Skeletal muscle tissue (tissue), 3 donors: ENCODE measurements at regions not wholly inside any gene's neighbourhood (a gene's known extent, or its start where the extent isn't known, plus 50 kb on each side); places are given as distances from the start of the nearest gene placed in this dataset.

Experiments
- H3K27ac ChIP-seq: one replicate; pipeline ENCODE4 v1.7.0; 2013; ENCODE audit warnings: mild to moderate bottlenecking, low read depth, low read length, inconsistent platforms
- H3K27me3 ChIP-seq, 3 donors: one replicate each; pipeline ENCODE4 v1.7.0; 2013; ENCODE audit warnings: low read length in 3 of 3; ENCODE audit not compliant: control insufficient read depth in 3 of 3, insufficient read depth in 3 of 3
- H3K36me3 ChIP-seq, 3 donors: one replicate each; pipeline ENCODE4 v1.7.0; 2013; ENCODE audit warnings: low read length in 3 of 3; ENCODE audit not compliant: control insufficient read depth in 3 of 3, insufficient read depth in 3 of 3
- H3K4me1 ChIP-seq, 3 donors: one replicate each; pipeline ENCODE4 v1.7.0; 2013; ENCODE audit warnings: low read length in 3 of 3, mild to moderate bottlenecking in 3 of 3; ENCODE audit not compliant: control insufficient read depth in 3 of 3, insufficient read depth in 3 of 3
- H3K4me3 ChIP-seq, 3 donors: one replicate each; pipeline ENCODE4 v1.7.0; 2013; ENCODE audit warnings: low read length in 3 of 3
- H3K9ac ChIP-seq, 3 donors: one replicate each; pipeline ENCODE4 v1.7.0; 2013; ENCODE audit warnings: low read length in 3 of 3, mild to moderate bottlenecking in 3 of 3, moderate library complexity in 2 of 3, low read depth in 1 of 3
- H3K9me3 ChIP-seq, 3 donors: one replicate each; pipeline ENCODE4 v1.7.0; 2013; ENCODE audit warnings: low read length in 3 of 3; ENCODE audit not compliant: control insufficient read depth in 3 of 3
- donor health status: Osteomylitis.

DNA sequence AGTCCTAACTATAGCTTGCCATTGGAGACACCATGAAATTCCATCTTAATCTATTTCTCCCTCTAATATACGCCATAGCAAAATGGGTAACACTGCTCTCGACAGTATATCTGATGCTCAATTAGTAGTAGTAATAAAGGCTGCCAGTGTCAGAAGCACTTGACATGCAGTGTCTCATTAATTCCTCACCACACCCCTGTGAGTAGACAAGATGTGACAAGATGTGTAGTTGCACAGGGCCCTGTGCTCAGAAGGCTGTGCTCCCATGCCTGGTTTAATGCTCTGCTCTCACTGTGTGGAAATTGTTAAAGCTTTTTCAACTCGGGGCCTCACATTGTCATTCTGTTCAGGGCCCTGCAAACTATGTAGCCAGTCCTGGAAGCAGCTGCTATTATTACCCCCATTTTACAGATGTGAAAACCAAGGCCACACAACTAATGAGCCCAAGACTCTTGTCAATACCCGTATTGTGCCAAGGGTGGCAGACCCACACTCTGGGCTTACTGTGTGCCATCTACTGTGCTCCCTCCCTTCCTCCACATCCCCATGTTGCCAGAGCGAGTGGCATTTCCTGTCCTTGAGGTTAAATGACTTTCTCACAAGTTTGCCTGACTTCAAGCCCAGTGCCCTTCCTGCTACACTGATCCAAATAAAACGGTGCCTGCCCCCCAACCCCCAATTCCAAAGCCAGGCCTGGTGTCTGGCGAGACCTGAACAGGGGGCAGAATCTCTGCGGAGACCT is 287.3 kb upstream of the CCL2 start:
- H3K9me3 ChIP-seq = no peaks in the 10 kb centered on the region
- no peak overlapping the region for H3K9ac ChIP-seq
- H3K4me3 ChIP-seq = no peak overlapping the region
- H3K4me1 ChIP-seq = no peaks in the 10 kb centered on the region
- H3K27me3 ChIP-seq = peaks cover 0 to 2% (median 2%) of the 10 kb centered on the region in 3 donors
- H3K36me3 ChIP-seq = no peaks in the 10 kb centered on the region
- H3K27ac ChIP-seq = no peak overlapping the region

DNA sequence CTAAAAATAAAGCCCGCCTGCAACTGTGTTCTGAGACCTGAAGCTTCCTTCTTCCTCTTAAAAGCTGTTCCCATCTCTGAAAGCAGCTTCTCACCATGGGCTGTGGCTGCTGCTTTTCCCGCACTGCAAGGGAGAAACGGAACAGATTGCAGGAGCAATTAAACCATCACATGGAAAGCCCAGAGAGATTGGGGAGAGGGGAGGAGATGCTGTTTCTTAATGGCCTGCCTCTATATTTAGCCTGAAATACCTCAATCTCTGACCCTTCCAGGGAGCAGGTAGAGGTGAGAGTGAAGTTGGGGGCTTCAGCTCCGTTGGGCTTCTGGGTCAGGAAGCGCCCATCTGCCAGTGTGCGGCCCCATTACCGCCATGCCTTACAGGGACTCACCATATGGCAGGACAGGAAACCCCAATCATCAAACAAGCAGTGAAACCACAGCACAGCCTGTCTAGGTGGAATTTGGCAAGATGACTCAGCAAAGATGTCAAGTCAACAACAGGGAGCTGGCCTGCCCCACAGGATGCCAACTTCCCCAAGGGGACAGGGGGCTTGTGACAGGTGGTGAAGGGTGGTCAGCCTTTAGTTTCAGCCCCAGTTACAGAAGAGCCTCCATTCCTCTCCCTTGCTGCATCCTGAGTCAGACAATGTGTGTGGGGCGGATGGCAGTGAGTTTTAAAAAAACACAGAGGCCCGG is 286.6 kb upstream of the CCL2 start:
- Histone ChIP-seq H3K36me3 (no peaks in the 10 kb centered on the region), H3K27ac (no peak overlapping the region), H3K9ac (no peak overlapping the region), H3K4me3 (no peak overlapping the region), H3K4me1 (no peaks in the 10 kb centered on the region), H3K27me3 (peaks cover 0 to 2% (median 2%) of the 10 kb centered on the region in 3 donors), H3K9me3 (no peaks in the 10 kb centered on the region)

DNA sequence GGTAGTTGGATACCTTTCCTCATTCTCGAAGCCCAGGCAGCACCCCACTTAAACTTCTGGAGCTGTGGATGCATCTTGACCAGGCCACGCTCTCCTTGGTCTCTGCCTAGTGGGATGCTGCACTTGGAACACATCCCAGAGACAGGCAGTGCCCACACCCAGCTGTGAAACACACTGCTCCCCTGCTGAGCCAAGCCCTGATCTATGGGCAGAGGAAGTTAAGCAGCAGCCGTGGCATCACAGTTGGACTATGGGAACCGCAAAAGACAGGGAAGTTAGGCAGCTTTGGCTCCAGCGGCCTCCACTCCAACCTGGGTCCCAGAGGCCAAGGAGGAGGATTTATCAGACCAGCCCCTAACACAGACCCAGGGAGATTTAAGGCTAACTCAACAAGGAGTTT is 284.8 kb upstream of the CCL2 start:
- H3K4me3 ChIP-seq = no peak overlapping the region
- no peaks in the 10 kb centered on the region for H3K36me3 ChIP-seq
- H3K9ac ChIP-seq = no peak overlapping the region
- no peak overlapping the region for H3K27ac ChIP-seq
- no peaks in the 10 kb centered on the region for H3K9me3 ChIP-seq
- H3K4me1 ChIP-seq = no peaks in the 10 kb centered on the region
- H3K27me3 ChIP-seq = peaks cover 0 to 2% (median 2%) of the 10 kb centered on the region in 3 donors

DNA sequence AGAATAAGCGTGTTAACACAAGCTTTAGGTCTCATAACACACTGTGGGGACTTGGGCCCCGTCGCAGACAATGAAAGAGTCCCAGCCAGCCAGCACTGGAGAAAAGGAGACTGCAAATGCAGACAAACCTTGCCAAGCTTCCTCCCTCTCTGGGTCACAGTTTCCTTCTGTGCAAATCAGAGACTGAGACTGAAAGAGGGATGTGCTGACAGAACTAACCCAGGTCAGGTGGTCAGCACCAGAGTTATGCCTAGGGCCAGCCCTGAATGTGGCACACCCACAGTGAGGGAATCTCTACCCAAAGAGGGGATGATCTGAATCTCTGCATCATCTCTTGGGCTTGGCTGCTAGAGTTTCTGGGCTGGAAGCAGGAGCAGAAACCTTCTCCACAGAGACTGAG is 282.3 kb upstream of the CCL2 start:
- Histone ChIP-seq H3K27me3 (peaks cover 0 to 7% (median 2%) of the 10 kb centered on the region in 3 donors), H3K27ac (no peak overlapping the region), H3K4me1 (peaks cover 0 to 5% (median 0%) of the 10 kb centered on the region in 3 donors), H3K36me3 (no peaks in the 10 kb centered on the region), H3K9me3 (no peaks in the 10 kb centered on the region), H3K4me3 (no peak overlapping the region), H3K9ac (no peak overlapping the region)

DNA sequence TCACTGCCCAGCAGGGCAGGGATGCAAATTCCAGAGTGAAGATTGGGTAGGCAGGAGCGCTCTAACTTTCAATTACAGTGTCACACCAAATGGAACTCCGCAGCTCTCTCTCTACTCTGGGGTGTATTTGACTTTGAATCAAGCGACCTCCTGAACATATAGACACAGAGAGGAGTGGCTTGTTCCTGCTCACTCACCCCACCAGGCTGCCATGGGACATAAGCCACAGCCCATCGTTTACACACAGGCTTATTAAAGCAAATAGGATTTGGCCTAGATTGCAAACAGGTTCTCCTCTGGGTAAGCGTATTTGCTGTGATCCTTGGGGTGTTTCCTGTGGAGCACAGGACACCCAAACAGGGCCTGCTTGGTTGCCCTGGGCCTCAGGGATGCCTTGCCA is 281.6 kb upstream of the CCL2 start:
- peaks cover 0 to 10% (median 0%) of the 10 kb centered on the region in 3 donors for H3K4me1 ChIP-seq
- H3K27ac ChIP-seq = no peak overlapping the region
- H3K27me3 ChIP-seq = peaks cover 0 to 6% (median 2%) of the 10 kb centered on the region in 3 donors
- no peaks in the 10 kb centered on the region for H3K9me3 ChIP-seq
- H3K4me3 ChIP-seq = no peak overlapping the region
- no peaks in the 10 kb centered on the region for H3K36me3 ChIP-seq
- no peak overlapping the region for H3K9ac ChIP-seq

DNA sequence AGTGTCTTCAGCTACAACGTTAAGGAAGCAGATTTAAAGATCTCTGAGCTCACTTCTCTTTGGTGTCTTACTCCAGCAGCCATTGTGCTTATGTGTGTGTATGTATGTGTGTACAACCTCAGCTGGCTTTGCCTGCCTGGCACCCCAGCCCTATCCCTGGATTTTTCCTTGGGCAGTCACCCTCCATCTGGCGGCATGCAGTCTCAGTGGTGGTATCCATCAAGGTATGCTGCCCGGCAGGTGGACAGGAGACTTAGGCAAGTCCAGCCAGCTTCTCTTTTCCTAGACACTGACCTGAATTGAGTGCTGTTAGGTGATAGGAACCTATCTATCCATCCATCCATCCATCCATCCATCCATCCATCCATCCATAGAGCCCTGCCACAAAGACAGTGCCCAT is 280.8 kb upstream of the CCL2 start:
- Histone ChIP-seq H3K4me3 (no peak overlapping the region), H3K4me1 (peaks cover 0 to 11% (median 0%) of the 10 kb centered on the region in 3 donors), H3K27ac (no peak overlapping the region), H3K9ac (no peak overlapping the region), H3K36me3 (no peaks in the 10 kb centered on the region), H3K9me3 (no peaks in the 10 kb centered on the region), H3K27me3 (peaks cover 0 to 4% (median 2%) of the 10 kb centered on the region in 3 donors)

DNA sequence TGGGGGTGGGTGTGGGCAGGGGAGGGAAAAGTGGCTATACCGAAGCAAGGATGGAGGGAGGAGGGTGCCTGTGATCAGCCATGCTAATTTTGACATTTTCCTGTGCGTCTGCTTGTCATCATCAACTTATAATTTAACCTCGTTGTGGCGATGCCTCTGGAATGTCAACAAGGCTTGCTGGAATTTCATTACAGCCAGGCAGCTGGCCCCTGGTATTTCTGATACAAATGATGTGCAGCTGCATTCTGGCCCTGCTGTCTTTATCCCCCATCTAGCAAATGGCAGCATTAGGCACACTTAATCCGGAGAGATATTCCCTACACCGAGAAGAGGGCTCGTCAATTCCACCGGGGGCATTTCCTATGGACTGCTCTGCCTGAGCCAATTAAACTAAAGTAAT is 278.3 kb upstream of the CCL2 start:
- Histone ChIP-seq H3K4me1 (peaks cover 0 to 12% (median 0%) of the 10 kb centered on the region in 3 donors), H3K9ac (no peak overlapping the region), H3K9me3 (no peaks in the 10 kb centered on the region), H3K4me3 (no peak overlapping the region), H3K27ac (no peak overlapping the region), H3K27me3 (peaks cover 0 to 4% (median 0%) of the 10 kb centered on the region in 3 donors), H3K36me3 (no peaks in the 10 kb centered on the region)

DNA sequence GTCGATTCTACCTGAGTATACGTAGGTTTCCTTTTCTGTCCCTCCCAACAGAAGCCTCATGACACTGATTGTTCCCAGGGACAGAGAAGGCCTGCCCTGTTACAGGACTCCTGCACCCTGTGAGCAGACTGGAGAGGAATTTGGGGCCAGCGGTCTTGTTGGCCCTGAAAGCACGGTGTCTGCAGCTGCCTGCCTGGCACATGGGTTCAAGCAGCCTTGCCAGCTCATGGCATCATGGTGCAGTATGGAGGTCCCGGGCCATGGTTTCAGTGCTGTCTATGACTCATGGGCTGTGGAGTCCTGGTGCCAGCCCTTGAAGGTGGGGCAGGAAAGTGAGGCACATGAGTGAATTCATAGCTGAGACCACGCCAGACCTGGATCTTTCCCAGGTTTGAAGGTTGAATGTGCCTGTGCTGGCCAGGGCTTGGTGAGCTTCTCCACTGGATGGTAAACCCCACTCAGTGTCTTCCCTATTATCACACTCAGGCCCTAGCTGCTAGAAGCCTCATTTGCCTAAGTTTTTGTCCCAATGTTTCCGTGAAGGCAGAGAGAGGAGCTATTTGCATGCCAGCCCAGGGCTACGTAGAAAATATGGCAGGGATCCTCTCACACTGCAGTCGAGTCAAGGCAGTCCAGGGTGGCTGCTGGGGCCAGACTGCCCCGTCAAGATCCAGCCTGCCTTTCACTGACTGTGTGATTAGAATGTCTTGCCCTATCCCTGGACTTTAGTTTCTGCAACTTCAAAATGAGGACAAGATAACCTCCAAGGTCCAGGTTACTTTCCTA is 277.2 kb upstream of the CCL2 start:
- Histone ChIP-seq H3K9ac (no peak overlapping the region), H3K27ac (no peak overlapping the region), H3K9me3 (no peaks in the 10 kb centered on the region), H3K36me3 (no peaks in the 10 kb centered on the region), H3K4me1 (peaks cover 0 to 20% (median 0%) of the 10 kb centered on the region in 3 donors), H3K4me3 (no peak overlapping the region), H3K27me3 (peaks cover 0 to 4% (median 0%) of the 10 kb centered on the region in 3 donors)

DNA sequence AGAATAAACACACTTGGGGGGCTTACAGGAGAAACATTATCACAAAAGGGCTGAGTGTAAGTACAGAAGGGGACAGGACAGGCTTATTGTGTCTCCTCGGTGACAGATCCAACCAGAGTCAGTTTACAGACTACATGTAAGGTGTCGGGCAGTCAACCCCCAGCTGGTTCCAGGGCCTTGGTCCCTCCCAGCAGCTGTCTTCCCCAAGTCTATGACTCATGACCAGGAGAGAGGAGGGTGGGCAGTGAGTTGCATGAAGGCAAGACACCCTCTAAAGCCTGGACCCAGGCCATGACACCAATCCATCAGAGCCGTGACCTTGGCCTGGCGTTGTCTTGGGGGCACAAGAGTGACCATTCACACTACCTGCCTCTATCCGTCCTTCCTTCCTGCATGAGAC is 276.2 kb upstream of the CCL2 start:
- Histone ChIP-seq H3K9ac (no peak overlapping the region), H3K9me3 (no peaks in the 10 kb centered on the region), H3K27me3 (peaks cover 0 to 4% (median 0%) of the 10 kb centered on the region in 3 donors), H3K4me1 (peaks cover 0 to 22% (median 0%) of the 10 kb centered on the region in 3 donors), H3K27ac (no peak overlapping the region), H3K4me3 (no peak overlapping the region), H3K36me3 (no peaks in the 10 kb centered on the region)
